GM21786 (cell line): ENCODE measurements at regions not wholly inside any gene's neighbourhood (a gene's known extent, or its start where the extent isn't known, plus 50 kb on each side); places are given as distances from the start of the nearest gene placed in this dataset.

ENCODE experiments used
- ATAC-seq: cut with Tn5 transposase; IDR thresholded peaks from one replicate; pipeline ENCODE4 v1.9.1; 2021; ENCODE audit not compliant: unreplicated experiment

- no peak for ATAC-seq
Observed at GRCh38 chr11:80637571-80637970, 1196.7 kb upstream of the TENM4 start.

- no peak for ATAC-seq
Observed at GRCh38 chr11:80636999-80637398, 1196.2 kb upstream of the TENM4 start.

DNA sequence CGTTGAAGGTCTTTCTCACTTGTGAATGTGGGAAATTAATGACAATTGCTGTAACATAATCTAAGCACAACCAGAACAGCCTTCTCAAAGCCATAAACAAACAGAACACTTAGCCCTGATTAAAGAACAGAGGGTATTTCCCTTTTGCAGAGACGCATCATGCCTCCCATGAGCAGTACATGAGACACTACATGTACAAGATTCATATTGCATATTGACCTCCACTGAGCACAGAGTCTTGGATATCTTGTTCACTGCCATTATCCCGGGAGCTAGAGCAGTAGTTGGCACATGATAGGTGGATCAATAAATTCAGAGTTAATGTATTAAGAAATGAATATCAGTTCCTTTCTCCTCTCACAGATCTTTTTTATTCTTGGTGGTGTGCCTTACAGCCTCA, 1194.3 kb upstream of the TENM4 start:
- ATAC-seq: no peak

GRCh38 chr11:80632691-80633090, 1191.9 kb upstream of the TENM4 start:
- no peak for ATAC-seq

DNA sequence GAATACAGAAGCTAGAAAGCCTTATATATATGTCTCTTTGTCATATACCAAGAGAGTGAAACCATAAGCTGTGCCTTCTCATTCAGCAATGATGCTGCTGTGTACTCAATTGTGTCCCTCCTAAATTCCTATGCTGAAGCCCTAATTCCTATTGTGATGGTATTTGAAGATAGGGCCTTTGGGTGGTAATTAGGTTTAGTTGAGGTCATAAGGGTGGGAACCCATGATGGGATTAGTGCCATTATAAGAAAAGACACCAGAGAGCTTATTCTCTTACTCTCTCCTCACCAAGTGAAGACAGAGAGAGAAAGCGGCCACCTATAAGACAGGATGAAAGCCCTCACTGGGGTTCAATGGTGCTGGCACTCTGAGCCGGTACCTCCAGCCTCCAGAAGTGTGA, 1191.3 kb upstream of the TENM4 start:
- no peak for ATAC-seq

GRCh38 chr11:80629466-80629865, 1188.6 kb upstream of the TENM4 start:
- ATAC-seq: no peak

DNA sequence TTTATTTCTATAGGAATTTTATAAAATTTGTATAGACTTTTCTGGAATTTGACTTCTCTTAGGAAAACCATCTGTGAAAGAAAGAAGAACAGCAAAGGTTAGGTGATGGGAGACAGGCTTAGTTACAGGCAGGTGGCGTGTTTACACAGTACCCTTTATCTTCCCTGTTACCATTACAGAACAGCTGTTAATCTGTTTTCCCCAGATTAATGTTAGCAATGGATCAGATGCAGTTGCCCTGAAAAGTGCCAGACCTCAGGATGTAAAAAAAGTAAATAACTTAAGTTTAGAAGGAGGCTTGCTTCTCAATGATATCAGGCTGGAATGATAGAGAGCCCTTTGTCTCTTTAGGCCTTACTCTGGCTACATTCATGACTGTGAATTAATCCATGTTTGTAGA, 1186.5 kb upstream of the TENM4 start:
- no peak for ATAC-seq

- ATAC-seq: no peak
Observed at GRCh38 chr11:80626721-80627120, 1185.9 kb upstream of the TENM4 start.

DNA sequence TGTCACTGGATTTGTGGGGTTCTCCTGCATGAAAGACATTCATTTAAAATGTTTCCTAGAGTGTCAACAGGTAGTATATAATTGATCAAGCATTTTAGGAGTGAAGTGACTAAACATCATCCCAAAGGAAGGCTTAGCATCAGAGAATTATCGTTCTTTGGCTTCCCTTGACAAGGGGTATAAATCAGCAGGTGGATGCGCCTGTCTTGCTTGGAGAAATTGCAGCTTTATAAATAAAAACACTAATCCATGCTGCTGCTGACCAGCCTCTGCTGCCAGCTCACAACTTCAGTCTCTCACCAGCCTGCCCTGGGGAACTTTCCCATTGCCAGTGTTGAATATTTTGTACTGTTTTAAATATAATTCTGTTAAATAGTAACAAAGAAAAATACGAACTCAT, 1184.7 kb upstream of the TENM4 start:
- no peak for ATAC-seq

DNA sequence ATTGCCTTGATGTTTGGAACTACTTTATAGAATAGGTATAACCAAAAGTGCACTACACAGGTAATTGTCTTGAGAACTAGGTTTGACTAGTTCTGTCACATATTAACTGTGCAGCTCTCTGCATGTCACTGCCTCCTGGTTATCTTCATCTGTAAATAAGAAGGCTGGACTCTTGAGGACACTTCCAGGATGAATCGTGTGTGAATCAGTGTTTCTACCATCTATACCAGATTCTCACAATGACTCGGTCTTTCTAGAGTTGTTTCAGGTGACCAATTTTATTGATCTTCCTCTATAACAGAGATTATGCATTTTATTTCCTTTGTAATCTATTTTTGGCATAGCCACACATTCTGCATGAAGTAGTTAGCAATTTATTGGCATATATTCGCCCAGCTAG, 1181.0 kb upstream of the TENM4 start:
- no peak for ATAC-seq

DNA sequence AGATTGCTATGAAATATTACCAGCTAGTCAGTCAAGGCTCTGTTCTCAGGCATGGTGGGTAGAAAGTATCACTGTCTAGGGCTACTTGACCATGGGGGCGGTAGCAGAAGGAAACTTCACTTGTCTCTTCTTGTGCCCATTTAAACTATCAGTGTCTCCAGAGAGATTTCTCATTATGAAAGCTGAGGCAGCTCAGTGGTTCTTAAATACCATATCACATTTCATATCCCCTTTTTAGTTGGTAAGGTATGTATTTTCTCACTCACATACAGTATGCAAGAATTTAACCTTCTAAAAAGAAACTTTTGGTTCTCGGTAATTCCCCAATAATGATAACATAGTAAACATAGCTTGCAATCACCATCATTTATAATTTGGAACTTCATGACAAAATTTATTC, 1180.0 kb upstream of the TENM4 start:
- no peak for ATAC-seq

DNA sequence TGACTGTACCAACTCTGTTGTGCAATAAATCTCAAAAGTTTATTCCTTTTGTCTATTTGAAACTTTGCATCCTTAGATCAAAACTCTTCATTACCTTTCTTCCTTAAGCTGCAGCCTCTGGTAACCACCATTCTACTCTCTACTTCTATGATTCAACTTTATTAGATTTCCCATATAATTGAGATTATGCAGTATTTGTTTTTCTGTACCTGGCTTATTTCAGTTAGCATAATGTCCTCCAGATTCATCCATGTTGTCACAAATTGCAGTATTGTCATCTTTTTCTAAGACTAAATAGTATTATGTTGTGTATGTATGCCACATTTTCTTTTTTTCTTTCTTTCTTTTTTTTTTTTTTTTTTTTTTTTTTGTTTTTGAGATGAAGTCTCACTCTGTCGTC, 1176.3 kb upstream of the TENM4 start:
- no peak for ATAC-seq

DNA sequence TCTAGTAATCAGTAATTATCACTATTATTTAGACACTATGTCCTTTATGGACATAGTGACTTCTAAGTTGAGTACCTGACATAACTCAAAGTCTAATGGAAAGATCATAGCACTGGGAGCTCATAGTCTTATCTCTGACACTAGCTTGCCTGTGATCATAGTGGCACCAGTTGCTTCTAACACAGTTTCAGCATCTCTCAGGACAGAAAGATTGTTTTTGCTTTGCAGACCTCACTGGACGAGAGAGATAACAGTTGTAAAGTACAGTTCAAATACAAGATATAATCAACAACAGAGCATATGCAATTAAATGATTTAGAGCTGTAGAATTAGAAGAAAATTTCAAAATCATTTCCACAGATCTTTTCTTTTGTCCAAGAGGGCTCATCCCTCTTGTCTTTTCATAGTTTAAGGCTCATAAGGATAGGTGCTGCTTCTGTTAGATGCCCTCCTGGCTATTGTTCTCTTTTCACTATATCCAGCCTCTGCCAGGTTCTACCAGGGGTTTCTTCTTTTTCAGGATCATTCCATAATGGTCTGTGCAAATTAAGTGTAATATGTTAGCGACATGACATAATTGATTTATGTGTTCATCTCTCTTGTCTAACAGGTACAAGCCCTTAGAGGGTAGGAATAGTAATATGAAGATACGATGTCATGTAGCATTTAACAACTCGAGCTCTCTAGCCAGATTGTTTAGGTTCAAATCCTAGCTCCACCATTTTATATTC, 1175.4 kb upstream of the TENM4 start:
- ATAC-seq: no peak

DNA sequence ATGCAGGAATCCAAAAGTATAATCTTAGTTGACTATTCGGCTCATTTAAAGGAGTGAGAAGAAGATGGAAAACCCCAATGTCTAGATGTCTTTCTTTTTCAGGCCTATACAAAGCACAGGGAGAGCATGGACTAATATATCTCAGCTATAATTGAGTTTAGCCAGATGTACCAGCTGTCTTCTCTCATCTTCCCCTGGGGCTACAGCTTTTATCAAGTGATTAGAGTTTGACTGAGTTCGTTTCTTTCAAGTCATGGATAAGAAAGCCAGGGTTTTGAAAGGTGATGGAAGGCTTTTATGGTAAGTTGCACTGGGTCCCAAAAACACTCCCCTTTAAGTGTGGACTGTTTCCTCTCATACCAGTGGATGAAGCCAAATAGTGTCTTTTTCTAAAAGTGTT, 1172.8 kb upstream of the TENM4 start:
- no peak for ATAC-seq

- no peak for ATAC-seq
Observed at GRCh38 chr11:80610516-80610915, 1169.7 kb upstream of the TENM4 start.

GRCh38 chr11:80603472-80603871, 1162.6 kb upstream of the TENM4 start:
- ATAC-seq: no peak

GRCh38 chr11:80598905-80599304, 1158.1 kb upstream of the TENM4 start:
- ATAC-seq: no peak

DNA sequence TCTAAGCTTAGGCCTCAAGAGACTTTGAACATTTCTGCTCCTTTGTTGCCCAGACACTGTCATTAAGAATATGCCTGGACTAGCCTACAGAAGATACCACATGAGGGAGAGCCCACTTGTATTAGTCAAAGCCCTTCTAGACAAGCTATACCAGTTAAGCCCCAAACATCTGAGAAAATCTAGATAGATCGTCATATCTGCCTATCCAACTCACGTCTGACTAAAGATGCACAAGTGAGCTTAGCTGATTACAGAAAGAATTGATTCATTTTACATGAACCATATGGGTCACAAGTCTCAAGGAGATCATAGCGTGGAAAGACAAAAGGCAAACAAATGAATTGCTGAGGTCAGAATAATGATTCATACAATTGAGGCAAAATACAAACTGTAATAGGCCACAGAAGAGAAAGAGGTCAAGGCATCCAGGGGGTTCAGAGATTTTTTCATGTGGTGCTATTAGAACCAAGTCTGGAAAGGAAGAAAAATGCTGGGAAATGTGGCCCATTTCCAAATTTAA, 1155.5 kb upstream of the TENM4 start:
- ATAC-seq: no peak

DNA sequence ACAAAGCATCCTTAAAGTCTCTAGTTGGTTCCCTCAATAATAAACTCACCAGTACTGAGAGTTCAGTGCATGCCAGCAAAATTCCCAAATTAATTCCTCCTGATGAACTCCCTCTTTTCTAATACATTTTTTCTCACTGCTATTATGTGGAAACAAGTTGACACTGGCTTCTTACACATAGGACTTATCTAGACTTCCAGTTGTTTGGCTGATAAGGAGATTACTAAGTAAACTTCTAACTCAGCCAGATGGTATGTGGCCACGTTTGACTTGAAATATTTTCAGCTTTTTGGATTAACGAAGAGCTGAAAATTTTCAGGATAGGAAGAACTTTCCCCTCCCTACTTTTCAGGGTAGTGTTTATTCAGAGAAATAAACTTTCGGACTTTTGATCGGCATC, 1154.2 kb upstream of the TENM4 start:
- ATAC-seq: no peak

DNA sequence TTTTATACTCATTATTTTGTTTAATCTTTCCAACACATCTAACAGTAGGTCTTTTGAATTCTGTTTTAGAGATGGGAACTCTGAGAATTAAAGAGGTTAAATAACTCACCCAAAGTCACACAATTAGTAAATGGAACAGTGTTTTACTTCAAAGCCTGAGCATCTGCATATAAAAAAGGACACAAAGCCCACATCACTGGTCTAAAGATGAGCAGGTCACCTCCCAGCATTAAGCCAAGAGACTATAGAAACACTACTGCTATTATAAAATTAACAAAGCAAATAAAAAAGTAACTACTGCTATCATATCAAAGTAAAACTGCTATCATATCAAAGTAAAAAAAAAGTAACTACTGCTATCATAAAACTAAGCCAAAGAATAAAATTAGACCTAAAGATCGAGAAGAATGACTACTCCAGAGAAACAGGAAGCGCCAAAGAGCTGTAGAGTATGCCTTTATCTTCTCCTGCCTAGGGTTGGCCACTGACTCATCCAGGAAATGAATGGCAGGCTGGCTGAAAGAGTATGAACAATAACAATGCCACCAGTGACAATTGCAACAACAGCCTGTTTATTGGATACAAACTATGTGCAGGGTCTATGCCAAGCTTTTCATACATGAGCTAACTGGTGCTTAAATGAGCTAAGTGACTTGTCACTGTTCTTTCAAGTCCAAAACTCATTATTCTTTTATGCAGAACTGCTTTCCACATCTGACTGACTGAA, 1153.0 kb upstream of the TENM4 start:
- no peak for ATAC-seq

- no peak for ATAC-seq
Observed at GRCh38 chr11:80592546-80592945, 1151.7 kb upstream of the TENM4 start.

GRCh38 chr11:80587906-80588305, 1147.1 kb upstream of the TENM4 start:
- no peak for ATAC-seq

- no peak for ATAC-seq
Observed at GRCh38 chr11:80586464-80586863, 1145.6 kb upstream of the TENM4 start.
